ENCODE measurements at regions not wholly inside any gene's neighbourhood (a gene's known extent, or its start where the extent isn't known, plus 50 kb on each side); places are given as distances from the start of the nearest gene placed in this dataset.

DNA sequence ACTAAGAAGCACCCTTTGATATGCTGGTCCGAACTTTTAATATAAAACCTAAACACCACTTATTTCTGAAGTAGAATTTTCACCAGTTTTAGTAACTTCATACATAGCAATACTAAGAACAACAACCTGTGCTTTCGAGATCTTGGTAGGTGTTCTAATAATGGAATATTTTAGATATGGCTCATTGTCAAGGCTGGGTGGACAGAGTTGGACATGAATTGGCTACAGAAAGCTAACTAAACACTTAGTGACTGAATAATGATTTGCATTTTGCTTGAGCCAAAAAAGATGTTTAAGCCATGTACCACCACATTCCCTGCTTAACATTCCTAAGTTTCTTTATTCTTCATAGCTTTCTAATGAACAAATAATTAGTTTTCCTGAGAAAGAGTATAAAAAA is 344.3 kb upstream of the SGCG start:
- Histone ChIP-seq H3K4me2 (ENCODE audit: low read depth, low read length) (no peak overlapping the region), H3K27ac (ENCODE audit: insufficient read depth, low read length) (no peak overlapping the region), H3K9me3 (ENCODE audit: control insufficient read depth, insufficient read depth, low read length) (no peaks in the 10 kb centered on the region), H3K4ac (ENCODE audit: low read depth, low read length) (no peak overlapping the region), H4K5ac (ENCODE audit: low read depth, low read length) (no peak overlapping the region), H3K79me1 (ENCODE audit: low read depth in 1 of 2, low read length in 2 of 2) (no peaks in the 10 kb centered on the region), H2BK20ac (ENCODE audit: low read depth, low read length) (no peak overlapping the region), H4K20me1 (ENCODE audit: insufficient read depth, low read length) (no peaks in the 10 kb centered on the region), H3K9ac (ENCODE audit: low read depth, low read length) (no peak overlapping the region), H3K18ac (ENCODE audit: low read depth, low read length) (no peak overlapping the region), H2BK120ac (ENCODE audit: low read depth, low read length) (no peak overlapping the region), H2AK5ac (ENCODE audit: low read depth, low read length) (no peak overlapping the region), H3K4me3 (ENCODE audit: insufficient read depth, low read depth, low read length) (no peak overlapping the region), H3K27me3 (ENCODE audit: control insufficient read depth, insufficient read depth, low read length) (no peaks in the 10 kb centered on the region), H2AFZ (replicated peaks; ENCODE audit: low read length, poor library complexity) (no peak overlapping the region), H2AK9ac (replicated peaks; ENCODE audit: low read depth, low read length, poor library complexity) (no peak overlapping the region), H4K8ac (ENCODE audit: low read depth in 2 of 2, low read length in 2 of 2) (no peak overlapping the region), H2BK15ac (ENCODE audit: low read depth, low read length) (no peak overlapping the region), H4K91ac (ENCODE audit: insufficient read depth, low read depth, low read length) (no peak overlapping the region), H3K4me1 (ENCODE audit: control insufficient read depth, insufficient read depth, low read length) (no peaks in the 10 kb centered on the region), H3K36me3 (ENCODE audit: control insufficient read depth, insufficient read depth, low read length) (no peaks in the 10 kb centered on the region), H3K9me1 (ENCODE audit: insufficient read depth, low read length) (no peaks in the 10 kb centered on the region), H3K14ac (replicated peaks; ENCODE audit: low read depth, low read length) (no peak overlapping the region), H3K56ac (ENCODE audit: extremely low read depth, insufficient read depth, low read length) (no peak overlapping the region), H2BK5ac (ENCODE audit: low read depth, low read length, poor library complexity, severe bottlenecking) (no peak overlapping the region), H3K23ac (ENCODE audit: low read depth, low read length) (no peak overlapping the region)
- DNase-seq (no peak), ATAC-seq (ENCODE audit: low read depth) (no peak)
- ChIA-PET CTCF (no interaction called here), POLR2A (ENCODE audit: unreplicated experiment) (no interaction called here)
- in situ Hi-C loops (cut with MboI; ENCODE audit: low sequenced_read_pairs) (no loop called here), intact Hi-C loops (cut with micrococcal nuclease) (no loop called here), dilution Hi-C loops (cut with HindIII; ENCODE audit: low sequenced_read_pairs, unreplicated experiment) (no loop called here)
- TF ChIP-seq USF2 (IDR thresholded peaks at IDR 0.05; ENCODE audit: low read depth, low read length), result no peak
- no peak for TF ChIP-seq MAZ (IDR thresholded peaks at IDR 0.05; ENCODE audit: borderline replicate concordance, low read depth, low read length)
- TF ChIP-seq RAD21 (IDR thresholded peaks at IDR 0.05; ENCODE audit: low read length), result no peak
- TF ChIP-seq POLR2A (IDR thresholded peaks at IDR 0.05; ENCODE audit: low read depth, low read length), result no peak
- no peak for TF ChIP-seq MXI1 (IDR thresholded peaks at IDR 0.05; ENCODE audit: borderline replicate concordance, low read depth, low read length)
- no peak for TF ChIP-seq BHLHE40 (IDR thresholded peaks at IDR 0.05; ENCODE audit: low read depth, low read length)
- no peak for TF ChIP-seq MAFK (IDR thresholded peaks at IDR 0.05; ENCODE audit: low read depth, low read length)
- no TSS peak for BruUV-seq (replicated peaks)
- no CpG with 5 or more reads among the region's 2 CpGs for WGBS, 2 experiments (ENCODE audit: extremely low coverage in 2 of 2, insufficient read length in 1 of 2)
